Naive B cell (primary cell): ENCODE measurements at regions not wholly inside any gene's neighbourhood (a gene's known extent, or its start where the extent isn't known, plus 50 kb on each side); places are given as distances from the start of the nearest gene placed in this dataset.

Experiments
- ATAC-seq, 2 donors: fragments of 150-1000 bp; cut with Tn5 transposase; 2 replicates each; pipeline ENCODE4 v1.10.0; 2021; ENCODE audit warnings: low read depth in 2 of 2, mild to moderate bottlenecking in 2 of 2, moderate library complexity in 2 of 2
- DNase-seq: peaks from one replicate; pipeline ENCODE4 v3.0.0; 2022
- H3K27ac Mint-ChIP-seq, 6 donors: one replicate each; pipeline ENCODE4 v1.8.0; 2020 to 2022; ENCODE audit warnings: mild to moderate bottlenecking in 6 of 6, mixed read lengths in 6 of 6, moderate library complexity in 5 of 6, inconsistent platforms in 2 of 6
- H3K27me3 Mint-ChIP-seq, 3 donors: one replicate each; pipeline ENCODE4 v1.8.0; 2021 to 2022; ENCODE audit warnings: mixed read lengths in 3 of 3, mild to moderate bottlenecking in 1 of 3
- H3K36me3 Mint-ChIP-seq, 2 donors: one replicate each; pipeline ENCODE4 v1.8.0; 2020 to 2022; ENCODE audit warnings: mixed read lengths in 2 of 2, inconsistent platforms in 1 of 2, mild to moderate bottlenecking in 1 of 2
- H3K4me1 Mint-ChIP-seq, 3 donors: one replicate each; pipeline ENCODE4 v1.8.0; 2020 to 2022; ENCODE audit warnings: mixed read lengths in 3 of 3, inconsistent platforms in 1 of 3, mild to moderate bottlenecking in 1 of 3, moderate library complexity in 1 of 3
- H3K4me3 Mint-ChIP-seq, 8 donors: one replicate each; pipeline ENCODE4 v1.8.0; 2020 to 2022; ENCODE audit warnings: mild to moderate bottlenecking in 8 of 8, mixed read lengths in 8 of 8, moderate library complexity in 8 of 8, inconsistent platforms in 2 of 8
- H3K9me3 Mint-ChIP-seq, 7 donors: one replicate each; pipeline ENCODE4 v1.8.0; 2020 to 2022; ENCODE audit warnings: mixed read lengths in 7 of 7, mild to moderate bottlenecking in 5 of 7, inconsistent platforms in 2 of 7, moderate library complexity in 1 of 7

- peaks cover 4 to 11% (median 5%) of the 10 kb centered on the region in 3 donors for H3K4me1 Mint-ChIP-seq
- DNase-seq (no peak), ATAC-seq (no peak)
- no peaks in the 10 kb centered on the region for H3K27me3 Mint-ChIP-seq
- peaks cover 5 to 14% of the 10 kb centered on the region in 2 donors for H3K36me3 Mint-ChIP-seq
- H3K9me3 Mint-ChIP-seq: peaks cover 0 to 7% (median 6%) of the 10 kb centered on the region in 7 donors
- H3K27ac Mint-ChIP-seq: peak overlapping the region in 3 of 6 donors; percentile 17 to 82 (median 45)
- peak overlapping the region in 1 of 8 donors; percentile 49 for H3K4me3 Mint-ChIP-seq
Observed at GRCh38 chr12:67578976-67579661, 69.4 kb upstream of the DYRK2 start.

GRCh38 chr12:67579662-67580003, 68.9 kb upstream of the DYRK2 start:
- ATAC-seq: no peak
- H3K36me3 Mint-ChIP-seq: peaks cover 5 to 14% of the 10 kb centered on the region in 2 donors
- no peaks in the 10 kb centered on the region for H3K27me3 Mint-ChIP-seq
- no peak for DNase-seq
- peak overlapping the region in 1 of 8 donors; percentile 49 for H3K4me3 Mint-ChIP-seq
- H3K27ac Mint-ChIP-seq: peak overlapping the region in 1 of 6 donors; percentile 17
- peaks cover 4 to 11% (median 5%) of the 10 kb centered on the region in 3 donors for H3K4me1 Mint-ChIP-seq
- H3K9me3 Mint-ChIP-seq: peaks cover 0 to 7% (median 6%) of the 10 kb centered on the region in 7 donors

- Mint-ChIP-seq H3K4me1 (peaks cover 4 to 11% (median 5%) of the 10 kb centered on the region in 3 donors), H3K27me3 (peaks cover 0 to 4% (median 0%) of the 10 kb centered on the region in 3 donors), H3K4me3 (no peak overlapping the region), H3K36me3 (peaks cover 5 to 7% of the 10 kb centered on the region in 2 donors), H3K27ac (peak overlapping the region in 1 of 6 donors; percentile 9), H3K9me3 (peaks cover 0 to 7% (median 3%) of the 10 kb centered on the region in 7 donors)
- ATAC-seq (no peak), DNase-seq (no peak)
Observed at GRCh38 chr12:67582238-67582834, 66.2 kb upstream of the DYRK2 start.

- no peak for DNase-seq
- peaks cover 0 to 1% of the 10 kb centered on the region in 2 donors for H3K36me3 Mint-ChIP-seq
- H3K4me1 Mint-ChIP-seq: peaks cover 4 to 11% (median 5%) of the 10 kb centered on the region in 3 donors
- no peak for ATAC-seq
- H3K9me3 Mint-ChIP-seq: peaks cover 0 to 3% (median 0%) of the 10 kb centered on the region in 7 donors
- no peak overlapping the region for H3K4me3 Mint-ChIP-seq
- peaks cover 0 to 5% (median 0%) of the 10 kb centered on the region in 3 donors for H3K27me3 Mint-ChIP-seq
- no peak overlapping the region for H3K27ac Mint-ChIP-seq
Observed at GRCh38 chr12:67582844-67583243, 65.7 kb upstream of the DYRK2 start.

GRCh38 chr12:67586951-67587350, 61.6 kb upstream of the DYRK2 start:
- peaks cover 0 to 5% (median 0%) of the 10 kb centered on the region in 3 donors for H3K27me3 Mint-ChIP-seq
- no peaks in the 10 kb centered on the region for H3K36me3 Mint-ChIP-seq
- H3K4me3 Mint-ChIP-seq: no peak overlapping the region
- no peak for DNase-seq
- H3K27ac Mint-ChIP-seq: no peak overlapping the region
- peaks cover 15 to 25% (median 17%) of the 10 kb centered on the region in 3 donors for H3K4me1 Mint-ChIP-seq
- H3K9me3 Mint-ChIP-seq: peaks cover 0 to 1% (median 0%) of the 10 kb centered on the region in 7 donors
- ATAC-seq: no peak

GRCh38 chr12:67589078-67589477, 59.5 kb upstream of the DYRK2 start:
- ATAC-seq (no peak), DNase-seq (no peak)
- Mint-ChIP-seq H3K27me3 (peaks cover 0 to 5% (median 0%) of the 10 kb centered on the region in 3 donors), H3K4me1 (peaks cover 27 to 41% (median 31%) of the 10 kb centered on the region in 3 donors), H3K27ac (no peak overlapping the region), H3K4me3 (no peak overlapping the region), H3K9me3 (peaks cover 0 to 4% (median 0%) of the 10 kb centered on the region in 7 donors), H3K36me3 (no peaks in the 10 kb centered on the region)

GRCh38 chr12:67590149-67590790, 58.3 kb upstream of the DYRK2 start:
- Mint-ChIP-seq H3K36me3 (no peaks in the 10 kb centered on the region), H3K27ac (peak overlapping the region in 1 of 6 donors; percentile 47), H3K4me1 (peaks cover 27 to 41% (median 31%) of the 10 kb centered on the region in 3 donors), H3K9me3 (peaks cover 0 to 4% (median 0%) of the 10 kb centered on the region in 7 donors), H3K27me3 (peaks cover 0 to 5% (median 0%) of the 10 kb centered on the region in 3 donors), H3K4me3 (peak overlapping the region in 5 of 8 donors; percentile 6 to 47 (median 24))
- DNase-seq (no peak), ATAC-seq (no peak)

GRCh38 chr12:67592228-67593011, 56.1 kb upstream of the DYRK2 start:
- peak overlapping the region in 5 of 8 donors; percentile 27 to 62 (median 54) for H3K4me3 Mint-ChIP-seq
- peaks cover 27 to 41% (median 31%) of the 10 kb centered on the region in 3 donors for H3K4me1 Mint-ChIP-seq
- peaks cover 0 to 4% (median 0%) of the 10 kb centered on the region in 7 donors for H3K9me3 Mint-ChIP-seq
- DNase-seq: peak; percentile 15
- H3K36me3 Mint-ChIP-seq: no peaks in the 10 kb centered on the region
- peaks cover 0 to under 1% (median 0%) of the 10 kb centered on the region in 3 donors for H3K27me3 Mint-ChIP-seq
- peak overlapping the region; percentile 43 to 92 (median 76) for H3K27ac Mint-ChIP-seq
- peak; percentile 73 to 76 for ATAC-seq

GRCh38 chr12:67593041-67593440, 55.5 kb upstream of the DYRK2 start:
- H3K9me3 Mint-ChIP-seq: peaks cover 0 to 4% (median 0%) of the 10 kb centered on the region in 7 donors
- no peaks in the 10 kb centered on the region for H3K36me3 Mint-ChIP-seq
- H3K27me3 Mint-ChIP-seq: no peaks in the 10 kb centered on the region
- H3K4me3 Mint-ChIP-seq: peak overlapping the region in 1 of 8 donors; percentile 1
- H3K4me1 Mint-ChIP-seq: peaks cover 27 to 41% (median 31%) of the 10 kb centered on the region in 3 donors
- ATAC-seq (no peak), DNase-seq (no peak)
- H3K27ac Mint-ChIP-seq: peak overlapping the region in 2 of 6 donors; percentile 48 to 81

- ATAC-seq: no peak
- DNase-seq: no peak
- Mint-ChIP-seq H3K36me3 (no peaks in the 10 kb centered on the region), H3K27me3 (no peaks in the 10 kb centered on the region), H3K9me3 (peaks cover 0 to 4% (median 0%) of the 10 kb centered on the region in 7 donors), H3K4me1 (peaks cover 27 to 41% (median 31%) of the 10 kb centered on the region in 3 donors), H3K4me3 (no peak overlapping the region), H3K27ac (peak overlapping the region in 2 of 6 donors; percentile 39 to 81)
Observed at GRCh38 chr12:67593461-67594330, 54.8 kb upstream of the DYRK2 start.

GRCh38 chr12:67594888-67595287, 53.7 kb upstream of the DYRK2 start:
- no peaks in the 10 kb centered on the region for H3K36me3 Mint-ChIP-seq
- ATAC-seq (no peak), DNase-seq (no peak)
- H3K4me3 Mint-ChIP-seq: no peak overlapping the region
- H3K4me1 Mint-ChIP-seq: peaks cover 22 to 36% (median 27%) of the 10 kb centered on the region in 3 donors
- H3K9me3 Mint-ChIP-seq: peaks cover 0 to 4% (median 0%) of the 10 kb centered on the region in 7 donors
- no peak overlapping the region for H3K27ac Mint-ChIP-seq
- no peaks in the 10 kb centered on the region for H3K27me3 Mint-ChIP-seq

GRCh38 chr12:67595365-67595764, 53.2 kb upstream of the DYRK2 start:
- H3K36me3 Mint-ChIP-seq: no peaks in the 10 kb centered on the region
- H3K4me3 Mint-ChIP-seq: no peak overlapping the region
- no peak for ATAC-seq
- H3K27me3 Mint-ChIP-seq: no peaks in the 10 kb centered on the region
- peaks cover 20 to 32% (median 25%) of the 10 kb centered on the region in 3 donors for H3K4me1 Mint-ChIP-seq
- no peak for DNase-seq
- H3K9me3 Mint-ChIP-seq: peaks cover 0 to 4% (median 0%) of the 10 kb centered on the region in 7 donors
- H3K27ac Mint-ChIP-seq: no peak overlapping the region
